Small intestine (tissue), 7 donors: ENCODE measurements at regions not wholly inside any gene's neighbourhood (a gene's known extent, or its start where the extent isn't known, plus 50 kb on each side); places are given as distances from the start of the nearest gene placed in this dataset.

Source experiments
- DNase-seq, 2 donors: peaks; one replicate each; pipeline versions ENCODE4 v3.0.0 to v3.0.0-alpha.2; 2013
- FAIRE-seq: peaks from 2 replicates; lab custom pipeline; 2012; peaks lifted over from hg19 to GRCh38; lab: Jason Lieb, UNC
- H3K27ac ChIP-seq, 3 donors: one replicate each; pipeline ENCODE4 v1.5.1; 2013; ENCODE audit warnings: low read length in 2 of 3, mild to moderate bottlenecking in 2 of 3, control low read depth in 1 of 3, inconsistent platforms in 1 of 3, low read depth in 1 of 3, moderate library complexity in 1 of 3
- H3K27me3 ChIP-seq, 3 donors: one replicate each; pipeline ENCODE4 v1.6.1; 2013; ENCODE audit warnings: low read length in 3 of 3, inconsistent platforms in 1 of 3; ENCODE audit not compliant: control insufficient read depth in 3 of 3, insufficient read depth in 3 of 3
- H3K36me3 ChIP-seq, 3 donors: one replicate each; pipeline ENCODE4 v1.6.1; 2013; ENCODE audit warnings: low read length in 3 of 3, inconsistent platforms in 1 of 3, low read depth in 1 of 3, mild to moderate bottlenecking in 1 of 3, moderate library complexity in 1 of 3; ENCODE audit not compliant: control insufficient read depth in 3 of 3, insufficient read depth in 2 of 3
- H3K4me1 ChIP-seq, 3 donors: one replicate each; pipeline ENCODE4 v1.6.1; 2013; ENCODE audit warnings: low read length in 2 of 3, inconsistent platforms in 1 of 3, low read depth in 1 of 3, mild to moderate bottlenecking in 1 of 3, moderate library complexity in 1 of 3; ENCODE audit not compliant: control insufficient read depth in 3 of 3, insufficient read depth in 2 of 3
- H3K4me3 ChIP-seq, 3 donors: one replicate each; pipeline ENCODE4 v1.5.1; 2013; ENCODE audit warnings: low read length in 3 of 3, control low read depth in 1 of 3, inconsistent platforms in 1 of 3, low read depth in 1 of 3, mild to moderate bottlenecking in 1 of 3, moderate library complexity in 1 of 3
- H3K9me3 ChIP-seq, 2 donors: one replicate each; pipeline ENCODE4 v1.6.1; 2013; ENCODE audit warnings: low read depth in 1 of 2, low read length in 1 of 2; ENCODE audit not compliant: control insufficient read depth in 2 of 2, insufficient read depth in 1 of 2
- WGBS, 3 donors: extraction: QIAGEN DNeasy Blood & Tissue Kit; methylation state at CpG; one replicate each; pipeline ENCODE4 v1.1.7; 2013; 5-methylcytosine and 5-hydroxymethylcytosine counted together
- donor health status: healthy with polysubstance abuse.
- donor health status: control.
- donor health status: control.
- donor health status: Bipolar disorder and iron deficiency.
- donor health status: healthy.

- 73 to 85% (median 79%) methylated on average over 4 of the region's 4 CpGs for WGBS, 3 donors
- FAIRE-seq: no peak
- DNase-seq: no peak
- Histone ChIP-seq H3K4me1 (no peaks in the 10 kb centered on the region), H3K4me3 (no peak overlapping the region), H3K9me3 (no peaks in the 10 kb centered on the region), H3K27me3 (no peaks in the 10 kb centered on the region), H3K36me3 (no peaks in the 10 kb centered on the region), H3K27ac (no peak overlapping the region)
These were observed 2118.8 kb upstream of the WWC1 start for GRCh38 chr5:166172597-166172996.

- Histone ChIP-seq H3K4me1 (no peaks in the 10 kb centered on the region), H3K4me3 (no peak overlapping the region), H3K27ac (no peak overlapping the region), H3K27me3 (no peaks in the 10 kb centered on the region), H3K9me3 (no peaks in the 10 kb centered on the region), H3K36me3 (no peaks in the 10 kb centered on the region)
- FAIRE-seq (no peak), DNase-seq (peak; percentile 37 to 77)
- WGBS, 3 donors: 18 to 33% (median 24%) methylated on average over 8 of the region's 8 CpGs
These were observed 2112.9 kb upstream of the WWC1 start for GRCh38 chr5:166178411-166179080.

- no peak for DNase-seq
- FAIRE-seq: no peak
- Histone ChIP-seq H3K4me1 (peaks cover 0 to 18% (median 0%) of the 10 kb centered on the region in 3 donors), H3K4me3 (no peak overlapping the region), H3K27me3 (no peaks in the 10 kb centered on the region), H3K27ac (no peak overlapping the region), H3K36me3 (no peaks in the 10 kb centered on the region), H3K9me3 (no peaks in the 10 kb centered on the region)
- WGBS, 3 donors: 85 to 89% (median 87%) methylated on average over 10 of the region's 10 CpGs
These were observed 2106.3 kb upstream of the WWC1 start for GRCh38 chr5:166185185-166185584.

- H3K4me3 ChIP-seq: no peak overlapping the region
- peaks cover 0 to 21% (median 0%) of the 10 kb centered on the region in 3 donors for H3K4me1 ChIP-seq
- no peak for FAIRE-seq
- H3K9me3 ChIP-seq: no peaks in the 10 kb centered on the region
- WGBS, 3 donors: 20 to 58% (median 32%) methylated on average over 7 of the region's 7 CpGs
- H3K27ac ChIP-seq: peak overlapping the region in 2 of 3 donors; percentile 9 to 81
- H3K36me3 ChIP-seq: no peaks in the 10 kb centered on the region
- H3K27me3 ChIP-seq: no peaks in the 10 kb centered on the region
- peak; percentile 81 to 83 for DNase-seq
These were observed 2102.7 kb upstream of the WWC1 start for GRCh38 chr5:166188501-166189325.

- Histone ChIP-seq H3K27me3 (no peaks in the 10 kb centered on the region), H3K4me1 (peaks cover 0 to 20% (median 0%) of the 10 kb centered on the region in 3 donors), H3K9me3 (no peaks in the 10 kb centered on the region), H3K27ac (no peak overlapping the region), H3K36me3 (no peaks in the 10 kb centered on the region), H3K4me3 (no peak overlapping the region)
- FAIRE-seq: no peak
- 31 to 45% (median 37%) methylated on average over 3 of the region's 3 CpGs for WGBS, 3 donors
- no peak for DNase-seq
These were observed 2098.7 kb upstream of the WWC1 start for GRCh38 chr5:166192696-166193095.

GRCh38 chr5:166195981-166196380 lies 2095.5 kb upstream of the WWC1 start:
- 90 to 97% (median 96%) methylated on average over 3 of the region's 3 CpGs for WGBS, 3 donors
- Histone ChIP-seq H3K9me3 (no peaks in the 10 kb centered on the region), H3K4me1 (no peaks in the 10 kb centered on the region), H3K27me3 (no peaks in the 10 kb centered on the region), H3K27ac (no peak overlapping the region), H3K36me3 (no peaks in the 10 kb centered on the region), H3K4me3 (no peak overlapping the region)
- FAIRE-seq (no peak), DNase-seq (no peak)

GRCh38 chr5:166200532-166200931 lies 2090.9 kb upstream of the WWC1 start:
- DNase-seq (no peak), FAIRE-seq (no peak)
- H3K27ac ChIP-seq: no peak overlapping the region
- no peaks in the 10 kb centered on the region for H3K9me3 ChIP-seq
- no peaks in the 10 kb centered on the region for H3K36me3 ChIP-seq
- no peaks in the 10 kb centered on the region for H3K27me3 ChIP-seq
- 19 to 58% (median 31%) methylated on average over 2 of the region's 2 CpGs for WGBS, 3 donors
- no peak overlapping the region for H3K4me3 ChIP-seq
- H3K4me1 ChIP-seq: no peaks in the 10 kb centered on the region

- Histone ChIP-seq H3K9me3 (no peaks in the 10 kb centered on the region), H3K4me3 (no peak overlapping the region), H3K27ac (no peak overlapping the region), H3K27me3 (no peaks in the 10 kb centered on the region), H3K4me1 (no peaks in the 10 kb centered on the region), H3K36me3 (no peaks in the 10 kb centered on the region)
- FAIRE-seq: no peak
- 83 to 89% (median 84%) methylated on average over 3 of the region's 3 CpGs for WGBS, 3 donors
- no peak for DNase-seq
These were observed 2079.8 kb upstream of the WWC1 start for GRCh38 chr5:166211640-166212039.
